Body of pancreas (tissue), 4 donors: ENCODE measurements at regions not wholly inside any gene's neighbourhood (a gene's known extent, or its start where the extent isn't known, plus 50 kb on each side); places are given as distances from the start of the nearest gene placed in this dataset.

ENCODE experiments used
- CTCF ChIP-seq, 7 experiments: fragments of 450-650 bp in 4 of 7; fragments of 200-600 bp in 3 of 7; sonication (generic) in 3 of 7; IDR thresholded peaks; one replicate each; pipeline ENCODE4 v1.5.1; 2016 to 2019; ENCODE audit warnings: antibody characterized with exemption in 7 of 7
- POLR2A ChIP-seq, 3 donors: fragments of 450-650 bp; IDR thresholded peaks; one replicate each; pipeline ENCODE4 v1.6.1; 2016; ENCODE audit warnings: antibody characterized with exemption in 3 of 3, mild to moderate bottlenecking in 2 of 3

DNA sequence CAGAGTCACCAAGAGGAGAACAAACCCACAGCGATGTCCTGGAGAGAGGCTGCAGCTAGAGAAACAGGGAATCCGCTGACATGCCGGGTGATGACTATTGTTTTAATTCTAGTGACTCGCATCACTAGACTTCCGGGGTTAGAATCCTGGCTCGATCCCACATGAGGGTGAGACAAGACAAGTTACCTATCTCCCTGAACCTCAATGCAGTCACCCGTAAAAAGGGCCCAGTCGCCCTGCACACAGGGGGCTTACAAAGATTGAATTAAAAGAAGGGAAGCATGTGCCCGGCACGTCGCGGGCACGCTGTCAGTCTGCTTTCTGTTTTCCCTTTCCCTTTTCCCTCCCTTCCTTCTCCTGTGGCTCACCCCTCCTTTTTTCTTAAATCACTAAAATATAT is 212.9 kb upstream of the FOXF1 start:
- TF ChIP-seq CTCF (IDR thresholded peaks at IDR 0.05) (no peak), POLR2A (IDR thresholded peaks at IDR 0.05) (no peak)
